ENCODE measurements at regions not wholly inside any gene's neighbourhood (a gene's known extent, or its start where the extent isn't known, plus 50 kb on each side); places are given as distances from the start of the nearest gene placed in this dataset.

- no peak for DNase-seq (ENCODE audit: low read depth in 2 of 2)
- no peak overlapping the region for H3K4me3 ChIP-seq (replicated peaks in 1 of 2; ENCODE audit: low read depth in 2 of 2, low read length in 2 of 2)
- TF ChIP-seq CTCF (IDR thresholded peaks at IDR 0.05; ENCODE audit: low read depth, low read length), result no peak
These were observed 1378.1 kb downstream of the DSC3 start for GRCh38 chr18:29664278-29665036.

GRCh38 chr18:29661924-29662323, 1380.6 kb downstream of the DSC3 start:
- TF ChIP-seq CTCF (IDR thresholded peaks at IDR 0.05; ENCODE audit: low read depth, low read length), result no peak
- no peak overlapping the region for H3K4me3 ChIP-seq (replicated peaks in 1 of 2; ENCODE audit: low read depth in 2 of 2, low read length in 2 of 2)
- DNase-seq (ENCODE audit: low read depth in 2 of 2), result no peak

- H3K4me3 ChIP-seq (replicated peaks in 1 of 2; ENCODE audit: low read depth in 2 of 2, low read length in 2 of 2), result no peak overlapping the region
- TF ChIP-seq CTCF (IDR thresholded peaks at IDR 0.05; ENCODE audit: low read depth, low read length), result no peak
- no peak for DNase-seq (ENCODE audit: low read depth in 2 of 2)
These were observed 1381.8 kb downstream of the DSC3 start for GRCh38 chr18:29660777-29661176.

GRCh38 chr18:29653671-29654215, 1388.8 kb downstream of the DSC3 start:
- H3K4me3 ChIP-seq (replicated peaks in 1 of 2; ENCODE audit: low read depth in 2 of 2, low read length in 2 of 2), result no peak overlapping the region
- TF ChIP-seq CTCF (IDR thresholded peaks at IDR 0.05; ENCODE audit: low read depth, low read length), result no peak
- no peak for DNase-seq (ENCODE audit: low read depth in 2 of 2)

- no peak overlapping the region for H3K4me3 ChIP-seq (replicated peaks in 1 of 2; ENCODE audit: low read depth in 2 of 2, low read length in 2 of 2)
- DNase-seq (ENCODE audit: low read depth in 2 of 2), result no peak
- no peak for TF ChIP-seq CTCF (IDR thresholded peaks at IDR 0.05; ENCODE audit: low read depth, low read length)
These were observed 1389.7 kb downstream of the DSC3 start for GRCh38 chr18:29652797-29653196.

- DNase-seq (ENCODE audit: low read depth in 2 of 2), result peak; percentile 33 to 73
- no peak overlapping the region for H3K4me3 ChIP-seq (replicated peaks in 1 of 2; ENCODE audit: low read depth in 2 of 2, low read length in 2 of 2)
These were observed 1391.3 kb downstream of the DSC3 start for GRCh38 chr18:29651122-29651680.

More at GRCh38 chr18:29651122-29651680, 1391.3 kb downstream of the DSC3 start:
- no peak for TF ChIP-seq CTCF (IDR thresholded peaks at IDR 0.05; ENCODE audit: low read depth, low read length)
